Glomerular visceral epithelial cell (primary cell): ENCODE measurements at regions not wholly inside any gene's neighbourhood (a gene's known extent, or its start where the extent isn't known, plus 50 kb on each side); places are given as distances from the start of the nearest gene placed in this dataset.

Source experiments
- DNase-seq: peaks from one replicate; pipeline ENCODE4 v3.0.0-alpha.2; 2016; ENCODE audit errors: extremely low spot score

DNA sequence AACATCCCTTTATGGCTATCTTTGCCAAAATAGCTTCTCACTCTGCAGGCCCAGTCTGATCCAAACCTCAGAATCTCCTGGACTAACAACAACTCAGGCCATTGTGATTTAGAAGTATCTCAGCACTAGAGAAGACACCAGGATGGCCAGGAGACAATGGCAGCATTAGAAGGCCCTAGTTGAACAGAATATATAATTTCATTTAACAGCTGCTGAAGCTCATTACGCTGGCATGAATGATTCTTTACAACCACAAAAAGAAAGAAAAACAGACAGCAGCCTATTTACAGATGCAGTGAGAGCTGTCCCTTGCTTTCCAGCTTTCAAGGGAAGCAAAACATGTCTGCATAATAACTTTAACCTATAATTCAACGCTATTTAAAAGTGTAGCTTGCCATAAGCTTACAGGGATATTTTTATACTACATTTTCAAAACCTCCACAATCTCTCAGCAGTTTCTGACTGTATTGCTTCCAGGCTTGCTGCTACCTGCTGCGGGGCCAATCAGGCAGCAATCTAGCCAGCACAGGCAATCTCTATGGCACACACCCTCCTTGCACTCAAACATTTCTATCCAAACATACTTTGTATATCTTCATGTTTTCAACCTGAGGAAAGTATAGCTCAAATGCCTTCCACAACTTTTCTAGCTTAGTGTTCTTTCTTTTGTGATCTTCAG is 107.3 kb downstream of the OGFRL1 start:
- no peak for DNase-seq

DNA sequence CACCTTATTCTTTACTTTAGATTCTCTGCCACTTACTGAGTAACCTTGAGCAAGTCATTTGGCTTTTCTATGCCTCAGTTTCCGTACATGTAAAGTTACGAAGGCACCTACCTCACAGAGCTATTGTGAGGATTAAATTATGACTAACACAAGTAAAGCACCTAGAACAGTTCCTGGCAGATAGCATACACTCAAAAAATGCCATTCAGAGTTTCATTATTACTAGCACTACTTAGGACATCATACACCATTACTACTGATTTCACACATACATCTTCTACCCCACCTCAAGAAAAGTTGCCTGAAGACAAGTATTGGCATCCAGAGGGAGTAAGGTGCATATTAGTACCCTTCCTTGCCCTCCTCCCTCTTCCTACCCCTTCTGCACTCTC is 107.8 kb downstream of the OGFRL1 start:
- DNase-seq = no peak

DNA sequence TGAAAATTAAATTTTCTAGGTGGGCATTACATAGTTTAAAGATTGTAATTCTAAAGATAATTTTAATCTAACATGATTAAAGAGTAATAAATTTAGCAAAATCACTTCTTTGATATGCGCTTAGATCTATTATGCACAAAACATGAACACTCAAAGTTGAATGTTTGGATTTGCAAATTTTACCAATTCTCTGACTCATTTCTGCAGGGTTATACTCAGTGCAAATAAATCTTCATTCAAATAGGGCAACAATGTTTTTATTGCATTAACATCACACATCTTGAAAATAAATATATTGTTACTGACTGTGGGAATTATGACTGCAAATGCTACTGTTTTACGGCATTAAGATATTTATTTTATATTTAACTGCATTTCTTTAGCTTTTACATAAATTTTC is 110.7 kb downstream of the OGFRL1 start:
- no peak for DNase-seq

DNA sequence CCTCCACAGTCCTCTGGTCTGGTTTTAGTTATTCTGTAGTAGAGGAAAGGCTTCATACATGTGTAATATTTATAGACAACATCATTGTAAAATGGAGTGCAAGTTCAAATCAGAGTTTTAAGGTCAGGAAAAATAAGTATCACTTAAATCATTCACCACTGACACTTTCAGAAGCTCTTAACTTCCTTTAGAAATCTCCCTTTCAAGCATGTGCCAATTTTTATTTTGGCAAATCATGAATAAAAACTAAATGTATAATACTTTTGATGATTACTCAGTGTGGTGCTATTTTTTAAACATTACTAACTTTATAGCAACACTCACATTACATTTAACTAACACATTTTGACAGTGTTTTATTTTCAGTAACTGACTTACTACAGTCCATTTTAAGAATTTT is 112.2 kb downstream of the OGFRL1 start:
- DNase-seq = no peak

DNA sequence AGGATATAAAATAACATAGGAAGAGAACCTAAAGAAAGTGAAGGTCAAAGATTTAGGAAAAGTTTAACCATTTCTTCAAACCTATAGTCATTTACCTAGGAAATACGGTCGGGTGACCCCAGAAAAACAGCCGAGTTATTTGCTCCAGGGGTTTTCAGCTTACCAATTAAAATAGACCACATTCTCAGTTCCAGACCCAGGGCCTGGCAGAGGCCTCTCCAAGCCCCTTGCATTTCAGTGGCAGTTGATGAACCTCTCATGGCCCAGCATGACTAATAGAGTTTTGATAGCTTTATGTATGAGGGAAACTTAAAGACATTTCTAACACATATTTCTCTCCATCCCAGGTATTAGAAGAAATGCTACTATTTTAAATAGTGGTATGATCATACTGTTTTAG is 113.5 kb downstream of the OGFRL1 start:
- DNase-seq = peak; percentile 78

DNA sequence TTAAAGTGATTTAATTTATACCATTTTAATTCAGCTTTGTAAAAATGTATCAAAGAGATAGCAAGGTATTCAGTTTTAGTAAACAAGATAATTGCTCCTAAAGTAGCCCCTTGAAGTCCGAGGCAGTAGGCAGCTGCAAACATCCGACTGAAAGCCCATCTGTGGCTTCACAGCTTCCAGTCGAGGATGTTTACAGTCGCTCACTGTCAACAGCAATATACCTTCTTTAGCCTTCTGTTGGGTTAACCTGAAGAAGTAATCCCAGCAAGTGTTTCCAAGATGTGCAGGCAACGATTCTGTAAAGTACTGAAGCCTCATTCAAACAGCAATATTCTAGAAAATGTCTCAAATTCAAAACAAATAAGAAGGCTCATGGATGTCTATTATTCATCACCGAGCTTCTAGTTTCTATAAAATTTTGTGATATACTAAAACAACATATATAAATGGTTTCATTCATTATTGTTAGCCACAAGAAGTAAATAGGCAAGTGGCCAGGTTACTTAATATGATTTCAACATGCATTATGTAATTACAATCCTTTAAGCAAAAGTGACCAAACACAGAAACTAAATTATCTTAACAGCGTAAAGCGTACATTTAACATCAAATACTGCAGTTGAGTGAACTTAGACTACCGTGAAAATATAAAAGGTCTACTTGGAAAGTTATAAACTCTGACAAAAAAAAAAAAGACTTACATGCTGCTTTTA is 115.0 kb downstream of the OGFRL1 start:
- no peak for DNase-seq

- peak; percentile 86 for DNase-seq
Measured at GRCh38 chr6:71404145-71404966, 115.7 kb downstream of the OGFRL1 start.

GRCh38 chr6:71404967-71405278 is 116.3 kb downstream of the OGFRL1 start:
- DNase-seq = no peak

- no peak for DNase-seq
Measured at GRCh38 chr6:71405416-71405815, 116.8 kb downstream of the OGFRL1 start.

GRCh38 chr6:71406865-71407860 is 118.6 kb downstream of the OGFRL1 start:
- peak; percentile 65 for DNase-seq

- no peak for DNase-seq
Measured at GRCh38 chr6:71408787-71409723, 120.4 kb downstream of the OGFRL1 start.

GRCh38 chr6:71410164-71410566 is 121.6 kb downstream of the OGFRL1 start:
- peak; percentile 80 for DNase-seq

DNA sequence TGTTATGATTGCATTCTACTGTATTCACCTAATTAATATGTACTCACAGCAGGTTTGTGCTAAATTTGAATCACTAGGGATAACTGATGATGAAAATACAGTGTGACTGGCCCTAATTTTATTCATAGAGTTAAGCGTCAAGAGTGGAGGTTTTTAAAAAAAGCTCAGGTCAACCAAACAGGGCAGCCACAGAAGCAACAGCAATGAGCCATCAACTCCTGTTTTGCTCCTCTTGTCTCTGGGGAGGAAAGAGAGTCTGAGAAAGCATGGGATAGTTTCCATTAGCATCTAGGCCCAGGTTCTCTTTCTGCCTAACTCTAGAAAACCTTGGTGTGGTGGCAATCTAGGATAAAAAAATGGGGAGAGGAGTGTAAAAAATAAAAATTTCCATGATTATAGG is 122.1 kb downstream of the OGFRL1 start:
- DNase-seq = no peak

DNA sequence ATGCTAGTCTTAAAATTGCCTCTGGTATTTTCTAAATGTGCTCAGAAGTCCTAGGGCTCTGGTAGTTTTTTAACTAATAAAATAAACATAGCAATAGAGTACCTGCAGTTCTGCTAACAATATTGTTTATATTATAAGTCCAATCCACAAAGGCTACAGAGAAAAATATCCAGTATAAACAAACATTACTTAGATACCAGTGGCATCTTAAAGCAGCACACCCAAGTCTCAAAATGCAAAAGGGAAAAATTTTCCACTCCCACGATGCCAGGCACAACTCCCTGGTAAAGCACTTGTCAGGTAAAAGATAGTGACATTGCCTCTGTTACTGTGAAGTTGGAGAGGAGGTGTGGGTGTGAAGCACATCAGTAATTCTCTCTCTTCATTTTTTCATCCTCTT is 123.3 kb downstream of the OGFRL1 start:
- no peak for DNase-seq

DNA sequence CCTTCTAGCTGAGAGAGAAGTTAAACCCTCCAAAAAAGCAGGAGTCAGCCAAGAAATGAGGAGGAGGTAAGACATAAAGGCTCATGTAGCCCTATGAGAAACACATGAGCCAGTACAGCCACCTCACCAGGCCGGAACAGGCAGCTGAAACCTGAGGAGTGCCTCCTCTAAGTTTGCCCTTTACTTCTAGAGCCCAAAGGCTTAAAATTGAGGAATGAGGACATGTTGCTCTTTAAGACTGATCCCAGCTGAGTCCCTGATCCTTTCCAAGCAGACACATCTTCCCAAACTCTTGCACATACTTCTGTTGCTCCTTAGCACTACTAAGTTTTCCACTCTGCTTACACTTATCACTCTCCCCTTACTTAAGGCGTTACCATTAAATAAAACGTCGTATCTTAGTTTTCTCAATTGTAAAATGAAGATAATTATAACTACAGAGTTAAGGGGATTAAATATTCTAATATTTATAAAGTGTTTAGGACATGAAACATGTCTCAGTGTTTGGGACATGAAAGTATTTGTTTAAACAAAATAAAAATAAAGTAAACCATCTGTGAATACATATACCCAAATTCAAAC is 124.0 kb downstream of the OGFRL1 start:
- no peak for DNase-seq

DNA sequence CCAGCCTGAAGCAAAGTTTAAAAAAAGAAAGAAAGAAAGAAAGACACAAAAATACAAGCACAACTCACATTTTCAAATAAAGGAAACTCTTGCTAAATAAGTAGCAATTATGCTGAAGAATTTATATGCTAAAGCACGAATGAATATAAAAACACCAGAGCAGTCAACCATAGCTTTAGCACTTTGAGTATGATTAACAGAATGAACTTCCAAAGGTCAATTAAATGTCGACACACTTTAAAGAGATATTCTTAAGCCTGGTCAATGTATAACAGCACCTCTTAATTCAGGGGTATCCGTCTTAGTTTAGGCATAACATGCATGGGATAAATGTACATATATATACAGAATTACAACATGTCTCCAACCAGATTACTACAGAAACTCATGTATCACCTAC is 125.9 kb downstream of the OGFRL1 start:
- peak; percentile 48 for DNase-seq

DNA sequence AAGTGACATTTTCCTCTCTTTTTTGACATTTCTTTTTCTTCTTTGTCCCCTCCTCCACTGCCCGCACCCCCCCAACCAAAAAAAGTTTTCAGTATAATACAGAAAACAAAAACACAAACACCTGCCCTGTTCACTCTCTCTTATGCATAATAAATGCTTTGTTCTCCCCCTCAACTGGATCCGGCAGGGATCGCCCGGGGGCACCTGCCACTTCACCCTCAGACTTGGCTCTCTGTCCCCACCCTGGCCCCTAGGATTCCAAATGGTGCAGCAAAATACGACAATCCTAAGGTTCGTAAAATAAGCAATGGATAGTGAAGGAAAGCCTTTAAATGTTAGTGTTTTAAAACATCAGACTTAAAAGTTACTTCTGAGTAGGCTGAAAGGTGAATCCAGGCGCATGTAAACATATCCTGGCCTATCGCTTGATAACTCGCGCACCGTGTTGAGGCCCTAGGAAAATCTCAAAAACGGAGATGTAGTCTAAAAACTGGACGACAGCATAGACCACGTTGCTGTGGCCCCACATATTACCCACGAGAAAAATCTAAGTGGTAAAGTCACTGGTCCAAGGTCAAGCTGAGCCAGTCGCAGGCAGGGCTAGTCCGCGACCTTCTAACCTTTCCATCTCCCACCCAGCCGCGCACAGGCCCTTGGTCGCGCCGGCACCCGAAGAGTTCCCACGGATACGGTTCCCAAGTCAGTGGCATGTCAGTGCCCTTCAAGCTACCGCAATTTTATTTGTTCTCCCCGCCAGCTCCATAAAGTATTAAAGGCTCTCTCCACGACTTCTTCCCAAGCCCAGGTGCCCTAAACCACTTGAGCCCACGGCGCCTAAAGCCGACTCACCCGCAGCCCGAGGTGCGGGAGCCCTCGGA is 130.8 kb downstream of the OGFRL1 start:
- DNase-seq = no peak

DNA sequence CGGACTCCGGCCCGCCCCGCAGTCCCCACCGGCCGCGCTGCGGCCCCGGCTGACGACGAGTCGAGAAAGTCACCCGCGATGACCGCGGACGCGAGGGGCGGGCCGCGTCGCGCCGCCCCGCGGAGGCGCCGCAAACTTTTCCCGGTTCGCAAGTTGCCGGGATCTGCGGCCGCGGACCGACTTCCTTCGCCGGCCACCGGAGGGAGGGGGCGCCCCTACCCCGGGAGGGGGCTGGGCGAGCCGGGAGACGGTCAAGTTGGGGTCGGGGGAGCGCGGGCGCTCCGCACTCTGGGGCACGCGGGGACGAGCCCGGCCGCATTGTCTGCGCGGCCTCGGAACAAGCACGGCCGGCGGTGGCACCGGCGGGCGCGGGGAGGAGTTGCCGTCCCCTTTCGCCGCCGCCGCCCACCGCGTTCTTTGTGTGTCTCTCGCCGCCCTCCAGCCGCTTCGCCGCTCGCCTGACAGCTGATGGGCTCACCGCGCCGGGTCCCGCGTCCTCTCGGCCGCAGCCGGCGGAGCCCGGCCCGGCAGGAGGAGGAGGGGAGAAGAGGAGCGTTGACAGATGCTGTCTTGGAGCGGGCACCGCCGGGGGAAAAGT is 131.6 kb downstream of the OGFRL1 start:
- no peak for DNase-seq
